Astrocyte of the cerebellum (primary cell): ENCODE measurements at regions not wholly inside any gene's neighbourhood (a gene's known extent, or its start where the extent isn't known, plus 50 kb on each side); places are given as distances from the start of the nearest gene placed in this dataset.

Experiments used
- DNase-seq: peaks from one replicate; pipeline ENCODE4 v3.0.0-alpha.2; 2011; ENCODE audit warnings: low read depth
- H3K4me3 ChIP-seq: 2 replicates; pipeline ENCODE4 v1.5.1; 2011; ENCODE audit warnings: mild to moderate bottlenecking, low read depth, low read length, moderate library complexity
- CTCF ChIP-seq: IDR thresholded peaks from 2 replicates; pipeline ENCODE4 v1.5.1; 2012; ENCODE audit warnings: low read length, low read depth, moderate library complexity, mild to moderate bottlenecking; ENCODE audit errors: missing control alignments
- in situ Hi-C: cut with HindIII; loops from 2 replicates; pipeline ENCODE4 v1.10.0; 2017; ENCODE audit warnings: low sequenced_read_pairs

GRCh38 chr11:91326751-91327150 is 897.9 kb upstream of the FAT3 start:
- TF ChIP-seq CTCF = no peak
- in situ Hi-C loops = no loop called here
- no peak overlapping the region for H3K4me3 ChIP-seq
- DNase-seq = no peak

GRCh38 chr11:91326280-91326679 is 898.3 kb upstream of the FAT3 start:
- DNase-seq = no peak
- in situ Hi-C loops = no loop called here
- H3K4me3 ChIP-seq = no peak overlapping the region
- TF ChIP-seq CTCF = no peak

GRCh38 chr11:91314521-91314920 is 910.1 kb upstream of the FAT3 start:
- TF ChIP-seq CTCF = no peak
- in situ Hi-C loops = no loop called here
- no peak for DNase-seq
- no peak overlapping the region for H3K4me3 ChIP-seq

- H3K4me3 ChIP-seq = no peak overlapping the region
- DNase-seq = no peak
- in situ Hi-C loops = no loop called here
- no peak for TF ChIP-seq CTCF
These were observed 912.1 kb upstream of the FAT3 start for GRCh38 chr11:91312541-91312940.

- in situ Hi-C loops = no loop called here
- TF ChIP-seq CTCF = no peak
- no peak for DNase-seq
- H3K4me3 ChIP-seq = no peak overlapping the region
These were observed 914.5 kb upstream of the FAT3 start for GRCh38 chr11:91310085-91310484.

- DNase-seq = no peak
- TF ChIP-seq CTCF = no peak
- H3K4me3 ChIP-seq = no peak overlapping the region
- in situ Hi-C loops = no loop called here
These were observed 916.5 kb upstream of the FAT3 start for GRCh38 chr11:91308069-91308468.

- DNase-seq = no peak
- no peak overlapping the region for H3K4me3 ChIP-seq
- TF ChIP-seq CTCF = no peak
- in situ Hi-C loops = no loop called here
These were observed 919.2 kb upstream of the FAT3 start for GRCh38 chr11:91305402-91305801.
